ENCODE measurements at regions not wholly inside any gene's neighbourhood (a gene's known extent, or its start where the extent isn't known, plus 50 kb on each side); places are given as distances from the start of the nearest gene placed in this dataset.

DNA sequence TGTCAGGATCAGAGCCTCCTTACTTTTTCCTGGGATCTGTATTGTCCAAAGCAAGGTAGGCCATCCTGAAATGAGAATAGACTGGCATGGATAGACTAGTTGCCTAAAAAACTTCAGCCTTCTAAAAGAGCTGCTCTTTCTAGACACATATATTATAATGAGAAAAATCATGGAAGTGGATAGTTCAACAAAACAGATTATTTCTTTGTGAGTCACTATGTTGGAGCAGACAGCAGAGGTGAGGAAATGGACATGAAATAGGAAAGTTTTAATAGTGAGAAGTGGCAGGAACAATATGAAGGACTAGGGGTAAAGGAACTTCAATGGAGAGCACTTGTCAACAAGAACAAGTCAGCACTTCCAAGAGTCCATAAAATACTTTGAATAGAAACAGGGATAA, 101.9 kb upstream of the ANO3 start:
- Mint-ChIP-seq H3K27me3 (no peaks in the 10 kb centered on the region), H3K36me3 (no peaks in the 10 kb centered on the region), H3K4me1 (no peaks in the 10 kb centered on the region), H3K4me3 (no peak overlapping the region), H3K9me3 (peaks cover 0 to 15% (median 9%) of the 10 kb centered on the region in 7 donors), H3K27ac (no peak overlapping the region)
- no peaks in the 10 kb centered on the region for H3K27me3 ChIP-seq (ENCODE audit: control insufficient read depth, insufficient read depth, low read length)
- H3K27ac ChIP-seq (ENCODE audit: insufficient read depth, low read length, poor library complexity, severe bottlenecking), result no peak overlapping the region
- peaks cover 6% of the 10 kb centered on the region in 2 experiments for H3K9me3 ChIP-seq (ENCODE audit: control insufficient read depth in 2 of 2, low read length in 2 of 2)
- H3K4me3 ChIP-seq (ENCODE audit: low read depth, low read length), result no peak overlapping the region
- no peaks in the 10 kb centered on the region for H3K4me1 ChIP-seq (ENCODE audit: control insufficient read depth, insufficient read depth, low read length, poor library complexity, severe bottlenecking)
- no peaks in the 10 kb centered on the region for H3K36me3 ChIP-seq (ENCODE audit: control insufficient read depth, insufficient read depth, low read length)
- no peak for ATAC-seq (ENCODE audit: low read depth in 2 of 2)
- no peak for DNase-seq

DNA sequence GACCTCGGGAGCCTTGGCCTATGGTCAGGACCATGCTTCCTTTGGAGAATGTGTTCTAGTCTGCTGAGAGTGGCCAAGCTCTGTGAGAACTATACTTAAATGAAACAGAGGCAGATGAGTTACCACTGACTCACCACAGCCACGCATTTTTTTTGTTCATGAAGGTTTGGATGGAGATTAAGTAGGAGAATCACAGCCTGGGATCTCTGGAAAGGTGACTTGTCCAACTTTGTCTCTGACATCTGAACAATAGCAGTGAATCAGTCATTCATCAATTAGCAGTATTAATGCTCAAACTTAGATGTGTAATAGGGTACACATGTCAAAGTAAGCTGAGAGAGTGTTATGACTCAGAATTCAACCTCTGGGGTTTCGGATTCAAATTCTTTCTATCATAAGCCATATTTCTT, 100.7 kb upstream of the ANO3 start:
- Mint-ChIP-seq H3K9me3 (peaks cover 1 to 17% (median 5%) of the 10 kb centered on the region in 7 donors), H3K4me1 (no peaks in the 10 kb centered on the region), H3K27ac (no peak overlapping the region), H3K27me3 (no peaks in the 10 kb centered on the region), H3K36me3 (no peaks in the 10 kb centered on the region), H3K4me3 (no peak overlapping the region)
- H3K27me3 ChIP-seq (ENCODE audit: control insufficient read depth, insufficient read depth, low read length), result no peaks in the 10 kb centered on the region
- H3K9me3 ChIP-seq (ENCODE audit: control insufficient read depth in 2 of 2, low read length in 2 of 2), result peaks cover 6% of the 10 kb centered on the region in 2 experiments
- no peak for ATAC-seq (ENCODE audit: low read depth in 2 of 2)
- no peak for DNase-seq
- H3K27ac ChIP-seq (ENCODE audit: insufficient read depth, low read length, poor library complexity, severe bottlenecking), result no peak overlapping the region
- H3K4me3 ChIP-seq (ENCODE audit: low read depth, low read length), result no peak overlapping the region
- no peaks in the 10 kb centered on the region for H3K4me1 ChIP-seq (ENCODE audit: control insufficient read depth, insufficient read depth, low read length, poor library complexity, severe bottlenecking)
- no peaks in the 10 kb centered on the region for H3K36me3 ChIP-seq (ENCODE audit: control insufficient read depth, insufficient read depth, low read length)

DNA sequence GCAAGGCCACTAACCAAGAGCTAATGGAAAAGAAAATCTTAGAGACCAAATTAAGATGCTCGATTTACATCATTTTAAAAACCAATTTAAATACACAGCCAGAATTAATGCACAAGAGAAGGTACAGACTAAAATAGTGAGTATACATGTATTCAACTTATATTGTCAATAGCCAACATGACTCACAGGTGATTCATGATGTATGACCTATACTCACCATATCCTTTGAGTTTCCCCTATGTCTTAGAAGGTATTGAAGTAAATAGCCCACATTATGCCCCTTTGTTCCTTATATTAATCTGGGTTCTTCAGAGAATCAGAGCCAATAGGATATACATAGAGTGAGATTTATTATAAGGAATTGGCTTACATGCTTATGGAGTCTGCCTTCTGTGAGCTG, 97.5 kb upstream of the ANO3 start:
- H3K27me3 Mint-ChIP-seq, result no peaks in the 10 kb centered on the region
- ATAC-seq (ENCODE audit: low read depth in 2 of 2), result no peak
- H3K36me3 ChIP-seq (ENCODE audit: control insufficient read depth, insufficient read depth, low read length), result no peaks in the 10 kb centered on the region
- no peak overlapping the region for H3K4me3 Mint-ChIP-seq
- no peaks in the 10 kb centered on the region for H3K36me3 Mint-ChIP-seq
- no peak for DNase-seq
- H3K27ac Mint-ChIP-seq, result no peak overlapping the region
- H3K9me3 ChIP-seq (ENCODE audit: control insufficient read depth in 2 of 2, low read length in 2 of 2), result peaks cover 6% of the 10 kb centered on the region in 2 experiments
- no peak overlapping the region for H3K4me3 ChIP-seq (ENCODE audit: low read depth, low read length)
- H3K4me1 Mint-ChIP-seq, result no peaks in the 10 kb centered on the region
- no peaks in the 10 kb centered on the region for H3K4me1 ChIP-seq (ENCODE audit: control insufficient read depth, insufficient read depth, low read length, poor library complexity, severe bottlenecking)
- peaks cover 0 to 17% (median 5%) of the 10 kb centered on the region in 7 donors for H3K9me3 Mint-ChIP-seq
- H3K27me3 ChIP-seq (ENCODE audit: control insufficient read depth, insufficient read depth, low read length), result no peaks in the 10 kb centered on the region
- no peak overlapping the region for H3K27ac ChIP-seq (ENCODE audit: insufficient read depth, low read length, poor library complexity, severe bottlenecking)

DNA sequence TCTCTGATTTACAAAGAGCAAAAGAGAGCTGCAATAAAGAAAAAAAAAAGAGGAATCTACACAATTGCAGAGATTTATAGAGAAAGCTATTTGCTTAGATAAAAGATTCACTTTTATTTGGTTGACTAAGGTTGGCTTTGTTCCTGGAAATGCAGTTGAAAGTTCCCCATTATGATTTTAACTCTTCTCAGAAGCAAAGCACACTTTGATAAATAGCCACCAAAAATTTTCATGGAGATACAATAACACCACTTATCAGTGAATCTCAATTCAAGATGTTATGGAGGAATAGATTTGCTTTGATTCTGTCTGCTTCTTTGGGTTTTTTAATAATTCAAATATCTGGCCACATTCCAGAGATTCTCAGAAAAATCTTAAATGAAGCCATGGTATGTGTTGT, 88.5 kb upstream of the ANO3 start:
- no peak for ATAC-seq (ENCODE audit: low read depth in 2 of 2)
- Mint-ChIP-seq H3K4me3 (no peak overlapping the region), H3K4me1 (no peaks in the 10 kb centered on the region)

DNA sequence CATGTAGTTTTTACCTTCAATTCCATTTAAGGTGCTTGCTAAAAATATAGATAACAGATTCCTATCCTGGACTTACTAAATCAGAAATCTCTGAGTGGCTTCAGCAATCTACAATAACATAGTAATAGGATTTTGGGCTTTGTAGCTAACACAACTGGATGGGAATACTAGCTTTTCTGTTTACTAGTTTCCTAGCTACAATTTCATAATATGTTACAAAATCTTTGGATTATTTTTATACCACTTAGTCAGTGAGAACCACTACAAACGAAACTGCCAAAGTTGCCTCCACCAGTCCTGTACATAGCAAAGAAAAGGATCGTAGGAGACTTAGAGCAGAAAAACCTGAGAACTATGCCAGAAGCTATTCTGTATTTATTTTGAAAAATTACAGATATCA, 87.7 kb upstream of the ANO3 start:
- H3K4me3 Mint-ChIP-seq, result no peak overlapping the region
- Histone ChIP-seq H3K27me3 (ENCODE audit: control insufficient read depth, insufficient read depth, low read length) (no peaks in the 10 kb centered on the region), H3K36me3 (ENCODE audit: control insufficient read depth, insufficient read depth, low read length) (no peaks in the 10 kb centered on the region), H3K4me3 (ENCODE audit: low read depth, low read length) (no peak overlapping the region), H3K9me3 (ENCODE audit: control insufficient read depth in 2 of 2, low read length in 2 of 2) (no peaks in the 10 kb centered on the region), H3K4me1 (ENCODE audit: control insufficient read depth, insufficient read depth, low read length, poor library complexity, severe bottlenecking) (no peaks in the 10 kb centered on the region), H3K27ac (ENCODE audit: insufficient read depth, low read length, poor library complexity, severe bottlenecking) (no peak overlapping the region)
- ATAC-seq (ENCODE audit: low read depth in 2 of 2) (no peak), DNase-seq (no peak)
- no peaks in the 10 kb centered on the region for H3K27me3 Mint-ChIP-seq
- no peaks in the 10 kb centered on the region for H3K36me3 Mint-ChIP-seq
- no peaks in the 10 kb centered on the region for H3K4me1 Mint-ChIP-seq
- no peak overlapping the region for H3K27ac Mint-ChIP-seq
- H3K9me3 Mint-ChIP-seq, result peaks cover 0 to 12% (median 3%) of the 10 kb centered on the region in 7 donors

More for the DNA sequence above, 88.5 kb upstream of the ANO3 start:
- Histone ChIP-seq H3K4me1 (ENCODE audit: control insufficient read depth, insufficient read depth, low read length, poor library complexity, severe bottlenecking) (no peaks in the 10 kb centered on the region), H3K4me3 (ENCODE audit: low read depth, low read length) (no peak overlapping the region), H3K36me3 (ENCODE audit: control insufficient read depth, insufficient read depth, low read length) (no peaks in the 10 kb centered on the region), H3K27ac (ENCODE audit: insufficient read depth, low read length, poor library complexity, severe bottlenecking) (no peak overlapping the region), H3K27me3 (ENCODE audit: control insufficient read depth, insufficient read depth, low read length) (no peaks in the 10 kb centered on the region), H3K9me3 (ENCODE audit: control insufficient read depth in 2 of 2, low read length in 2 of 2) (no peaks in the 10 kb centered on the region)
- DNase-seq, result no peak
- no peak overlapping the region for H3K27ac Mint-ChIP-seq
- no peaks in the 10 kb centered on the region for H3K36me3 Mint-ChIP-seq
- no peaks in the 10 kb centered on the region for H3K27me3 Mint-ChIP-seq
- H3K9me3 Mint-ChIP-seq, result peaks cover 0 to 12% (median 3%) of the 10 kb centered on the region in 7 donors

DNA sequence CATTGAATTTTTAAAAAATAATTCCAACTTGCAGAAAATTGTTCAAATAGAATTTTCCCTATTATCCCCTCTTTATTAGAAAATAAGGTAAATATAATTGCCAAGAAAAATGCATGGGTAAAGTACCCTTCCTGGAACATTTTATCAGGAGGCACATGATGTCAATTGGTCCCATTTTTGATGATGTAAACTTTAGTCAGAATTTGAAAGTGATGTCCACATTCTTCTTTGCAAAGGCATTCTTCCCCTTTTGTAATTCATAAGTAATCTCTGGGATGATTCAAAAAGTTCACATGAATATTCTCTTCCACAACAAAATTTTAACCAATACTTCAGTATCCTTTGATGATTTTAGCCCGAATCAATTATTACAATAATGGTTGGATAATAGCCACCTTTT, 86.9 kb upstream of the ANO3 start:
- Histone ChIP-seq H3K9me3 (ENCODE audit: control insufficient read depth in 2 of 2, low read length in 2 of 2) (no peaks in the 10 kb centered on the region), H3K4me3 (ENCODE audit: low read depth, low read length) (no peak overlapping the region), H3K36me3 (ENCODE audit: control insufficient read depth, insufficient read depth, low read length) (no peaks in the 10 kb centered on the region), H3K27me3 (ENCODE audit: control insufficient read depth, insufficient read depth, low read length) (no peaks in the 10 kb centered on the region), H3K4me1 (ENCODE audit: control insufficient read depth, insufficient read depth, low read length, poor library complexity, severe bottlenecking) (no peaks in the 10 kb centered on the region), H3K27ac (ENCODE audit: insufficient read depth, low read length, poor library complexity, severe bottlenecking) (no peak overlapping the region)
- Mint-ChIP-seq H3K27me3 (no peaks in the 10 kb centered on the region), H3K4me1 (no peaks in the 10 kb centered on the region), H3K36me3 (no peaks in the 10 kb centered on the region), H3K27ac (no peak overlapping the region), H3K4me3 (no peak overlapping the region), H3K9me3 (peaks cover 0 to 12% (median 2%) of the 10 kb centered on the region in 7 donors)
- ATAC-seq (ENCODE audit: low read depth in 2 of 2) (no peak), DNase-seq (no peak)

DNA sequence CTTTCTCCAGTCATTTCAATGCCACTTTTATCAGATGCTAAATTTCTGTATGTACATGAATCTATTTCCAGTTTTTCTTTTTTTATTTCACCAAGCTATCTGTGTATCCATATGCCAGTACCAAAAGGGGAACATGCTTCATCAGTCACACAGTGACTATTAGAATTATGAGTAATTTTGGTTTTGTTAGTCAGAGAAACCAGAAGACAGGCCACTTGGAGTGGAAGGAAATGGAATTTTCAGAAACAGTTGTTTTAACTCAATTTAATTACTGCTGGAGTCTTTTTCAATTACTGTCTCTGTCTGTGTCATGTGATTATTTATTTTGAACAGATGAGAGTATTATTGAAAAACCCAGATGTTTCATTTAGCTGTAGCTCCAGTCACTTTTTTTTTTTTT, 84.6 kb upstream of the ANO3 start:
- peaks cover 0 to 12% (median 3%) of the 10 kb centered on the region in 7 donors for H3K9me3 Mint-ChIP-seq
- H3K36me3 Mint-ChIP-seq, result no peaks in the 10 kb centered on the region
- H3K4me1 ChIP-seq (ENCODE audit: control insufficient read depth, insufficient read depth, low read length, poor library complexity, severe bottlenecking), result no peaks in the 10 kb centered on the region
- DNase-seq (no peak), ATAC-seq (ENCODE audit: low read depth in 2 of 2) (no peak)
- H3K27me3 Mint-ChIP-seq, result no peaks in the 10 kb centered on the region
- no peaks in the 10 kb centered on the region for H3K36me3 ChIP-seq (ENCODE audit: control insufficient read depth, insufficient read depth, low read length)
- no peaks in the 10 kb centered on the region for H3K9me3 ChIP-seq (ENCODE audit: control insufficient read depth in 2 of 2, low read length in 2 of 2)
- H3K27ac Mint-ChIP-seq, result no peak overlapping the region
- H3K4me3 Mint-ChIP-seq, result no peak overlapping the region
- H3K27me3 ChIP-seq (ENCODE audit: control insufficient read depth, insufficient read depth, low read length), result no peaks in the 10 kb centered on the region
- H3K27ac ChIP-seq (ENCODE audit: insufficient read depth, low read length, poor library complexity, severe bottlenecking), result no peak overlapping the region
- H3K4me1 Mint-ChIP-seq, result no peaks in the 10 kb centered on the region
- no peak overlapping the region for H3K4me3 ChIP-seq (ENCODE audit: low read depth, low read length)

DNA sequence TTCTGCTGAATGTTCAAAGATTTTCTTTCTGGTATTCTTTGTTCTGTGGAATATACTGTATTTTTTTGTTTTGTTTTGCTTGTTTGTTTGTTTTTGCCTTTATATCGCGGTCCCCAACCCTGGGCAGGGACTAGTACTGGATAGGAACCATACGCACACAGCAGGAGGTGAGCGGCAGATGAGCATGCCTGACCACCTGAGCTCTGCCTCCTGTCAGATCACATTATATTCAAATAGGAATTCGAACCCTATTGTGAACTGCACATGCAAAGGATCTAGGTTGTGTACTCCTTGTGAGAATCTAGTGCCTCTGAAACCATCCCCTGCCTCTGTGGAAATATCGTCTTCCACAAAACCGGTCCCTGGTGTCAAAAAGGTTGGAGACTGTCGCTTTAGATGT, 83.3 kb upstream of the ANO3 start:
- ATAC-seq (ENCODE audit: low read depth in 2 of 2) (no peak), DNase-seq (no peak)
- Histone ChIP-seq H3K27ac (ENCODE audit: insufficient read depth, low read length, poor library complexity, severe bottlenecking) (no peak overlapping the region), H3K4me1 (ENCODE audit: control insufficient read depth, insufficient read depth, low read length, poor library complexity, severe bottlenecking) (no peaks in the 10 kb centered on the region), H3K36me3 (ENCODE audit: control insufficient read depth, insufficient read depth, low read length) (no peaks in the 10 kb centered on the region), H3K9me3 (ENCODE audit: control insufficient read depth in 2 of 2, low read length in 2 of 2) (no peaks in the 10 kb centered on the region), H3K27me3 (ENCODE audit: control insufficient read depth, insufficient read depth, low read length) (no peaks in the 10 kb centered on the region), H3K4me3 (ENCODE audit: low read depth, low read length) (no peak overlapping the region)
- no peaks in the 10 kb centered on the region for H3K4me1 Mint-ChIP-seq
- no peak overlapping the region for H3K27ac Mint-ChIP-seq
- H3K4me3 Mint-ChIP-seq, result no peak overlapping the region
- peaks cover 0 to 11% (median 3%) of the 10 kb centered on the region in 7 donors for H3K9me3 Mint-ChIP-seq
- no peaks in the 10 kb centered on the region for H3K27me3 Mint-ChIP-seq
- no peaks in the 10 kb centered on the region for H3K36me3 Mint-ChIP-seq

Measured in CD4-positive, CD25-positive, alpha-beta regulatory T cell (primary cell).